PC-9 (cell line): ENCODE measurements at regions not wholly inside any gene's neighbourhood (a gene's known extent, or its start where the extent isn't known, plus 50 kb on each side); places are given as distances from the start of the nearest gene placed in this dataset.
"Not testable (repeated sequence)": the region's sequence is repeated elsewhere in the genome, so short reads cannot be mapped to it uniquely, and the experiment has no call there.

Experiments
- BruUV-seq: library from RNA; stranded (reverse); fragments of 400-500 nt; replicated peaks from 2 replicates; lab custom pipeline; 2021; lab: Mats Ljungman, UMichigan
- CTCF ChIA-PET: fragments of 300-600 bp; sonication (Branson Sonifier 250); formaldehyde crosslinking; loops from one replicate; lab custom pipeline; 2022; ENCODE audit warnings: antibody characterized with exemption; lab: Charles Lee
- POLR2A ChIA-PET: fragments of 300-600 bp; sonication (Branson Sonifier 250); formaldehyde crosslinking; loops from one replicate; lab custom pipeline; 2022; ENCODE audit warnings: antibody characterized with exemption; ENCODE audit not compliant: unreplicated experiment; lab: Charles Lee
- DNase-seq, 2 experiments: peaks; one replicate each; pipeline versions ENCODE4 v3.0.0 to v3.0.0-alpha.2; 2015 to 2022; ENCODE audit warnings: mixed read lengths in 1 of 2
- H2AFZ ChIP-seq: fragments of 200-600 bp; sonication (generic); 2 replicates; pipeline ENCODE4 v1.8.1; 2017; ENCODE audit warnings: antibody characterized with exemption
- H3F3A ChIP-seq: fragments of 200-600 bp; sonication (generic); 2 replicates; pipeline ENCODE4 v1.8.1; 2017; ENCODE audit warnings: antibody characterized with exemption, mild to moderate bottlenecking, low read depth; ENCODE audit not compliant: insufficient read depth
- H3K27ac ChIP-seq: fragments of 200-600 bp; sonication (generic); 2 replicates; pipeline ENCODE4 v1.6.1; 2016; ENCODE audit warnings: mixed run types
- H3K27me3 ChIP-seq: fragments of 200-600 bp; sonication (generic); 2 replicates; pipeline ENCODE4 v1.6.1; 2016; ENCODE audit warnings: low read depth, mixed run types; ENCODE audit not compliant: insufficient read depth
- H3K36me3 ChIP-seq: fragments of 200-600 bp; sonication (generic); 2 replicates; pipeline ENCODE4 v1.6.1; 2016; ENCODE audit warnings: low read depth, mixed run types
- H3K4me1 ChIP-seq: fragments of 200-600 bp; sonication (generic); replicated peaks from 2 replicates; pipeline ENCODE4 v1.6.1; 2016; ENCODE audit warnings: mixed run types; ENCODE audit not compliant: insufficient read depth
- H3K4me2 ChIP-seq: fragments of 200-600 bp; sonication (generic); 2 replicates; pipeline ENCODE4 v1.6.1; 2017; ENCODE audit warnings: mixed run types
- H3K4me3 ChIP-seq: fragments of 200-600 bp; sonication (generic); 2 replicates; pipeline ENCODE4 v1.6.1; 2016; ENCODE audit warnings: mixed run types
- H3K79me2 ChIP-seq: fragments of 200-600 bp; sonication (generic); 2 replicates; pipeline ENCODE4 v1.6.1; 2017; ENCODE audit warnings: low read depth, mixed run types
- H3K9me2 ChIP-seq: fragments of 200-600 bp; sonication (generic); 2 replicates; pipeline ENCODE4 v1.8.1; 2017; ENCODE audit warnings: mild to moderate bottlenecking; ENCODE audit not compliant: insufficient read depth
- H3K9me3 ChIP-seq: fragments of 200-600 bp; sonication (generic); 2 replicates; pipeline ENCODE4 v1.8.1; 2016; ENCODE audit warnings: low read depth; ENCODE audit not compliant: insufficient read depth
- H4K20me1 ChIP-seq: fragments of 200-600 bp; sonication (generic); 2 replicates; pipeline ENCODE4 v1.8.1; 2017; ENCODE audit not compliant: insufficient read depth
- EZH2 ChIP-seq: fragments of 200-600 bp; sonication (generic); IDR thresholded peaks from 2 replicates; pipeline ENCODE4 v1.8.0; 2017; ENCODE audit warnings: antibody characterized with exemption, low read depth
- intact Hi-C: fragments of 100-400 bp; cut with micrococcal nuclease; formaldehyde crosslinking; loops from one replicate; pipeline ENCODE4 v1.10.0; 2022; ENCODE audit not compliant: unreplicated experiment
- TF ChIP-seq, protein P1 (sequence below): fragments of 200-600 bp; sonication (generic); conservative IDR thresholded peaks from 2 replicates; pipeline ENCODE4 v1.6.1; 2017; ENCODE audit warnings: mixed run types, antibody characterized with exemption, mild to moderate bottlenecking, moderate library complexity

DNA sequence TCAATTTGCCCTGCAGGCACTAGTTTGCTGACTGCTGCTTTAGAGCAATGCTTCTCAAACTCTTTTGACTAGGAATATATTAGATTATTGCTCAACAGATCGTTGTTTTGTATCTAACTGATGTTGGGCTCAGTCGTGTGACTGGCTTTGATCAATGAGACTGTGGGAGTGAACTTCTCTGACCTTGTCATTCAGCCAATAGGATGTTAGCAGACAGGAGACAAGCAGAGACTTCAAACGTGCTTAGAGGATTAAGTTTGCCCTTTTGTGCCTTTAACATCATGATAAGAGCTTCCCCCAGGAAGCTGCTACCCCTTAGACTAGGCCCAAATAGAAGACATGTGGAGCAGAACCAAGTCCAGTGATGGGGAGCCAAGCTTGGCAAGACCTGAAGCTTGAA is 76.7 kb upstream of the ELK3 start:
- intact Hi-C loops = no loop called here
- Histone ChIP-seq H3K27me3 (no peaks in the 10 kb centered on the region), H3K4me1 (no peaks in the 10 kb centered on the region), H3K27ac (no peak overlapping the region), H2AFZ (no peak overlapping the region), H3K4me2 (no peak overlapping the region), H3K9me3 (no peaks in the 10 kb centered on the region), H4K20me1 (no peaks in the 10 kb centered on the region), H3K36me3 (no peaks in the 10 kb centered on the region), H3K9me2 (no peaks in the 10 kb centered on the region), H3F3A (no peaks in the 10 kb centered on the region), H3K4me3 (no peak overlapping the region), H3K79me2 (no peaks in the 10 kb centered on the region)
- DNase-seq = no peak
- TF ChIP-seq, protein P1, sequence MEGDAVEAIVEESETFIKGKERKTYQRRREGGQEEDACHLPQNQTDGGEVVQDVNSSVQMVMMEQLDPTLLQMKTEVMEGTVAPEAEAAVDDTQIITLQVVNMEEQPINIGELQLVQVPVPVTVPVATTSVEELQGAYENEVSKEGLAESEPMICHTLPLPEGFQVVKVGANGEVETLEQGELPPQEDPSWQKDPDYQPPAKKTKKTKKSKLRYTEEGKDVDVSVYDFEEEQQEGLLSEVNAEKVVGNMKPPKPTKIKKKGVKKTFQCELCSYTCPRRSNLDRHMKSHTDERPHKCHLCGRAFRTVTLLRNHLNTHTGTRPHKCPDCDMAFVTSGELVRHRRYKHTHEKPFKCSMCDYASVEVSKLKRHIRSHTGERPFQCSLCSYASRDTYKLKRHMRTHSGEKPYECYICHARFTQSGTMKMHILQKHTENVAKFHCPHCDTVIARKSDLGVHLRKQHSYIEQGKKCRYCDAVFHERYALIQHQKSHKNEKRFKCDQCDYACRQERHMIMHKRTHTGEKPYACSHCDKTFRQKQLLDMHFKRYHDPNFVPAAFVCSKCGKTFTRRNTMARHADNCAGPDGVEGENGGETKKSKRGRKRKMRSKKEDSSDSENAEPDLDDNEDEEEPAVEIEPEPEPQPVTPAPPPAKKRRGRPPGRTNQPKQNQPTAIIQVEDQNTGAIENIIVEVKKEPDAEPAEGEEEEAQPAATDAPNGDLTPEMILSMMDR = no peak
- TF ChIP-seq EZH2 = no peak
- ChIA-PET POLR2A (no interaction called here), CTCF (no interaction called here)
- no TSS peak for BruUV-seq

GRCh38 chr12:96120359-96121100 is 73.6 kb upstream of the ELK3 start:
- H3K27me3 ChIP-seq = no peaks in the 10 kb centered on the region
- intact Hi-C loops = no loop called here
- ChIA-PET CTCF (interaction anchor here (0.6 kb wide), 1 partner anchor 1738 kb away, joined by 7 read pairs; no protein-coding TSS in a partner anchor), POLR2A (interaction anchor here (0.9 kb wide), 1 partner anchor 72 kb away, joined by 3 read pairs; no protein-coding TSS in a partner anchor)
- no peaks in the 10 kb centered on the region for H3K36me3 ChIP-seq
- no peak for TF ChIP-seq EZH2
- TF ChIP-seq, protein P1 = no peak
- DNase-seq = no peak
- H3K4me2 ChIP-seq = no peak overlapping the region
- no peak overlapping the region for H2AFZ ChIP-seq
- BruUV-seq = no TSS peak
- no peak overlapping the region for H3K4me3 ChIP-seq
- no peaks in the 10 kb centered on the region for H3K79me2 ChIP-seq
- no peaks in the 10 kb centered on the region for H3K9me2 ChIP-seq
- H3F3A ChIP-seq = no peaks in the 10 kb centered on the region
- H3K27ac ChIP-seq = no peak overlapping the region
- no peaks in the 10 kb centered on the region for H3K9me3 ChIP-seq
- H3K4me1 ChIP-seq = no peaks in the 10 kb centered on the region
- no peaks in the 10 kb centered on the region for H4K20me1 ChIP-seq

- Histone ChIP-seq H3K27ac (no peak overlapping the region), H3K27me3 (no peaks in the 10 kb centered on the region), H2AFZ (no peak overlapping the region), H3K9me2 (no peaks in the 10 kb centered on the region), H3K36me3 (no peaks in the 10 kb centered on the region), H3K4me2 (no peak overlapping the region), H3F3A (no peaks in the 10 kb centered on the region), H3K4me1 (no peaks in the 10 kb centered on the region), H3K79me2 (no peaks in the 10 kb centered on the region), H3K4me3 (no peak overlapping the region), H4K20me1 (no peaks in the 10 kb centered on the region), H3K9me3 (no peaks in the 10 kb centered on the region)
- intact Hi-C loops = no loop called here
- BruUV-seq = no TSS peak
- POLR2A ChIA-PET = interaction anchor here (0.9 kb wide), 1 partner anchor 73 kb away, joined by 3 read pairs; no protein-coding TSS in a partner anchor
- CTCF ChIA-PET = no interaction called here
- no peak for DNase-seq
- TF ChIP-seq EZH2 = no peak
- TF ChIP-seq, protein P1 = no peak
Observed at GRCh38 chr12:96121271-96121711, 72.9 kb upstream of the ELK3 start.

GRCh38 chr12:96128292-96128691 is 65.9 kb upstream of the ELK3 start:
- H3K9me3 ChIP-seq, H2AFZ ChIP-seq, POLR2A ChIA-PET, CTCF ChIA-PET, DNase-seq, H3K36me3 ChIP-seq, H3K27me3 ChIP-seq, BruUV-seq, H3K79me2 ChIP-seq, H3K27ac ChIP-seq, H3K4me3 ChIP-seq, H3K9me2 ChIP-seq, H4K20me1 ChIP-seq, intact Hi-C loops, H3F3A ChIP-seq, H3K4me1 ChIP-seq, H3K4me2 ChIP-seq: not testable (repeated sequence)
